SKM-1 (cell line): ENCODE measurements at regions not wholly inside any gene's neighbourhood (a gene's known extent, or its start where the extent isn't known, plus 50 kb on each side); places are given as distances from the start of the nearest gene placed in this dataset.

Source experiments
- DNase-seq: peaks from one replicate; lab custom pipeline; 2025; ENCODE audit not compliant: unreplicated experiment; lab: John Stamatoyannopoulos, UW

DNA sequence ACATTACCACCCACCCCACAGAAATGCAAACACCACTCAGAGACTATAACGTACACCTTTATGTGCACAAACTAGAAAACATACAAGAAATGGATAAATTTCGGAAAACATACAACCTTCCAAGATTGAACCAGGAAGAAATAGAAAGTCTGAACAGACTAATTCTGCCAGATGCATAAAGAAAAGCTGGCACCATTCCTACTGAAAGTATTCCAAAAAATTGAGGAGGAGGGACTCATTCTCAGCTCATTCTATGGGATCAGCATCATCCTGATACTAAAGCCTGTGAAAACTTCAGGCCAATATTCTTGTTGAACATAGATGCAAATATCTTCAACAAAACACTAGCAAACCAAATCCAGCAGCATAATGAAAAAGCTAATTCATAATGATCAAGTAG is 115.1 kb upstream of the CD180 start:
- DNase-seq, result no peak

DNA sequence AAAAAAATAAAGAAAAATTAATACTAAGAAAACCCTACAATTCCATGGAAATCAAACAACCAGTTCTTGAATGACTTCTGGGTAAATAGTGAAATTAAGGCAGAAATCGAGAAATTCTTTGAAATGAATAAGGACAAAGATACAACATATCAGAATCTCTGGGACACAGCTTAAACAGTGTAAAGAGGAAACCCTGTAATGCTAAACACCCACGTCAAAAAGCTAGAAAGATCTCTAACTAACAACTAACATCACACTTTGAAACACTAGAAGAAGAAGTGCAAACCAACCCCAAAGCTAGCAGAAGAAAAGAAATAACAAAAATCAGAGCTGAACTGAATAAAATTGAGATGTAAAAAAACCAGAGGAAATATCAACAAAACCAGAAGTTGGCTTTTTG is 114.6 kb upstream of the CD180 start:
- DNase-seq, result no peak

GRCh38 chr5:67310740-67311139 is 114.1 kb upstream of the CD180 start:
- no peak for DNase-seq

GRCh38 chr5:67310169-67310568 is 113.6 kb upstream of the CD180 start:
- DNase-seq, result no peak

DNA sequence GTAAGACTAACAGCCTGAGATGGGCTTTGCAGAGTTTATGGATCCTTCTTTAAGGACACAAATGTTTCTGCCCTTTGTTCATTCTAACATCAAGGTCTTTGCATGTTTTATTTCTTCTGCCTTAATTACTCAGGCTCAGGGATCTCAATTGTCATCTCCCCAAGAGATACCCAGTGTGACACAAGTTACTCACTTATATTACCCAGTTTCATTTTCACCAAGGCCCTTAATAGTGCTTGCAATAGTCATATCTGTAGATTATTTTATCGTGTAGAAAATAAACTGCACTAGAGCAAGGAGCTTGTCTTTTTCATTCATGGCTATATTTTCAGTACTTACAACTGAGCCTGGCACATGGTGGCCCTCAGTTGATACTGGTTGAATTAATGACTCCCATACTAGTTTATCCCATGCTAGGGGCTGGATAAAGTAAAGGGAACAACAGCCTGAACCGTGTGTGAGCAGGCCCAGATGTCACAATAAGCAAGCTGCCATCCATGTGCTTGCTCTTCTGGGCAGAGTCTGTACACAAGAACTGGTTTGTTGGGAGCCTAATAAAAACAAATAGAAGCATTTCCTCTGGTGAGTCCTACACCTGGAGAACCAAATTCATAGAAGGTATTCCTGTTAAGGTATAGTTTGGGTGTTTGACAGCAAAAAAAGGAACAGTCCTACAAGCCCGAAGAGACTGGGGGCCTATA is 112.5 kb upstream of the CD180 start:
- no peak for DNase-seq

- DNase-seq, result no peak
Measured at GRCh38 chr5:67306965-67307607, 110.5 kb upstream of the CD180 start.

- DNase-seq, result no peak
Measured at GRCh38 chr5:67305913-67306710, 109.5 kb upstream of the CD180 start.

- DNase-seq, result no peak
Measured at GRCh38 chr5:67305401-67305800, 108.8 kb upstream of the CD180 start.

- DNase-seq, result no peak
Measured at GRCh38 chr5:67303356-67303755, 106.8 kb upstream of the CD180 start.

DNA sequence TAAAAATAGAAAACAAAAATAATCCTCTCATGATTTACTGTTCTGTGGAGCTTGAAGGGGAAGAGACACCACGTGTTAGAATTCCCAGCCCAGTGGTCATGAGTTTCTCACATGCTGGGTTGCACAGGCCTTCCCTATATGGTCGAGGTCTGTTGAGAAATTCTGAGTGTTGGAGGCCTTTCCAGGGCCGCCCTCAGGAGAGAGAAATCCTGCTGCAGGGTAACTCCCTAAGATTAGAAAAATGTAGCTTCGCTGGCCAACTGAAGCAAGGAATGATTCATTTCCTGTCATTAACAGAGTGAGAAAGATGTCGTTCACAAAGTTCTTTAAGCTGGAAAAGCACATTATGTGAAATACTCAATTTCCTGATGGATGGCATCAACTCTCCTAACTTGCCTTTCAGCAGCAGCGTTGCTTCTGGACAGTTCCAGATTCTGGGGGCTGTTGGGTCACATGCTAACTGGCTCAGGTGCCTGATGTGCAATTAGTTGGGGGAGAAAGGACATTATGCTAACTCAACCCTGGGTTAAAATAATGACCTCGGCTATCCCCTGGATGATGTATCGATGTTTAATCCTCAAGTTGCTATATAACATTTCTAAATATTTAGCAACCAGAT is 104.8 kb upstream of the CD180 start:
- no peak for DNase-seq

GRCh38 chr5:67300326-67300725 is 103.7 kb upstream of the CD180 start:
- no peak for DNase-seq

DNA sequence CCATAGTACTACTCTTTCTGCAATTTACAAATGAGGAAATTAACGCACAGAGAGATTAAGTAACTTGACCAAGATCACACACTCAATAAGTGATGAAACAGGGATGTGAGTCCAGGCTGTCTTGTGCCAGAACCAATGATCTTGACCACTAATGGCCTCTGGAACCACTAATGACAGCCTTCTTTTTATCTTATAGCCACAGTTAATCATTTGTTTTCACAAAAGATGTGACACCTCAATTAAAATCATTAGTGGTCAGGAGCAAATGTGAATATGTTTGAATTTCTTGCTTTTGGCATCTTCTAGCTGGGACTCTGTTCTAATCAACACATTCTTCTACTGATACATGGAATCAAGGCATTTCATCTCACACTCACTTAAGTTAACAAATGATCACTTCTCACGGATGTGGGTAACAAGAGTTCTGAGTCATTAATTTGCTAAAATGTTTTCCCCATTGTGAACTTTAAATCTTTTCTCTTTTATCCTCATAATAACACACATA is 102.7 kb upstream of the CD180 start:
- DNase-seq, result no peak

GRCh38 chr5:67297802-67298532 is 101.4 kb upstream of the CD180 start:
- no peak for DNase-seq

DNA sequence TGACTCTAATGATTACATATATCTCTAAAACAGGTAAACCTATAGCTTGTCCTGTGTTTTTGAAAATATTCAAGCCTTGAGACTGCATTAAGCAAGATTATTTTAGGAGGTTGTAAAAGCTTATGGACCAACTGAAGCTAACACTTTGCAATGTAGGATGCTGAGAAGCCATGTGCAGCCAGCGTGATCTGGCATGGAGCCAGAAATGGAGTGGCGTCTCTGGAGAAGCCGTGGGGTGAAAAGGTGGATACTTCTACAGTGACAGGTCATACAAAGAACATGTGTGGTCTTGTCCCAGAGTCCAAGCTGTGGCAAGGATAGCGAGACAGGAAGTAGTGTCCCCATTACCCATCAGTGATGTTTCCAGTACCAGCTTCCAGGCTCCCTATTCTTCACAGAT is 100.8 kb upstream of the CD180 start:
- no peak for DNase-seq

GRCh38 chr5:67294266-67294938 is 97.8 kb upstream of the CD180 start:
- DNase-seq, result no peak

DNA sequence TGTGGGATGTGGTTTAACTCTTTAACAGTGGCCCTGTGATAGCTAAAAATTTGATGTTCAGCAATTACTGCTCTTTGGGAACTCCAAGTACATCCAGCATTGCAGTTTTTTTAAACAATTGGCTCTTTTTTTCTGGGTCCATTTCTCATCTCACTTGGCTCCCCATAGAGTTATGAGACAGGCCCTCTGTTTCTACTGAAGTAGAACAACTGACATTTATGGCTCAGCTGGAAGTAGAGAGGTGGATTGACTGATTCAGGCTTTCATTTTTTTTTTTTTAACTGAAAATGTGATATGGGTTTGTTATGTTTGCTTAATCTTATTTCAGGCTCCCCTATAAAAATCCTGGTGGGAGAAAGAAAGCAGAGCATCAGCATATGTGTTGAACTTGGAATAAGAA is 96.6 kb upstream of the CD180 start:
- DNase-seq, result no peak

- DNase-seq, result no peak
Measured at GRCh38 chr5:67292201-67292940, 95.8 kb upstream of the CD180 start.

DNA sequence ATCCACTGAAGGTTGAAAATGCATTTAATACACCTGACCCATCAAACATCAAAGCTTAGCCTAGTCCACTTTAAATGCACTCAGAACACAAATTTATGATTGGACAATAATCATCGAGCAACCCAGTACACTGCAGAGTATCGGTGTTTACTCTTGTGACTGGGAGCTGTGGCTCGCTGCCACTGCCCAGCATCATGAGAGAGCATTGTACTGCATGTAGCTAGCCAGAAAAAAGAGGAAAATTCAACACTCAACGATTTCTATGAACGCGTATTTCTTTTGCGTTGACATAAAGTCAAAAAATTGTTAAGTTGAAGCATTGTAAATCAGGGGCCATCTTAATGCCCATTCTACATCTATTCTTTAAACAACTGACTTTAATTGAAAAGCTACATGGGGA is 95.1 kb upstream of the CD180 start:
- no peak for DNase-seq

- no peak for DNase-seq
Measured at GRCh38 chr5:67291066-67291465, 94.5 kb upstream of the CD180 start.

- DNase-seq, result no peak
Measured at GRCh38 chr5:67290655-67291054, 94.1 kb upstream of the CD180 start.
